ENCODE measurements at regions not wholly inside any gene's neighbourhood (a gene's known extent, or its start where the extent isn't known, plus 50 kb on each side); places are given as distances from the start of the nearest gene placed in this dataset.

GRCh38 chr20:57809149-57809548 is 99.3 kb upstream of the PMEPA1 start:
- TF ChIP-seq CTCF (conservative IDR thresholded peaks at IDR 0.05; ENCODE audit: low read length) (no peak), EZH2phosphoT487 (IDR thresholded peaks at IDR 0.05; ENCODE audit: borderline replicate concordance) (no peak)
